NCI-H146 (cell line): ENCODE measurements at regions not wholly inside any gene's neighbourhood (a gene's known extent, or its start where the extent isn't known, plus 50 kb on each side); places are given as distances from the start of the nearest gene placed in this dataset.
A peak's percentile ranks its signal among the peaks of the same experiment; 100 is the strongest.
"Not testable (repeated sequence)": the region's sequence is repeated elsewhere in the genome, so short reads cannot be mapped to it uniquely, and the experiment has no call there.

Experiments
- DNase-seq: peaks from one replicate; lab custom pipeline; 2025; lab: John Stamatoyannopoulos, UW

- no peak for DNase-seq
Observed at GRCh38 chr9:135275571-135276289, 188.3 kb downstream of the OLFM1 start.

DNA sequence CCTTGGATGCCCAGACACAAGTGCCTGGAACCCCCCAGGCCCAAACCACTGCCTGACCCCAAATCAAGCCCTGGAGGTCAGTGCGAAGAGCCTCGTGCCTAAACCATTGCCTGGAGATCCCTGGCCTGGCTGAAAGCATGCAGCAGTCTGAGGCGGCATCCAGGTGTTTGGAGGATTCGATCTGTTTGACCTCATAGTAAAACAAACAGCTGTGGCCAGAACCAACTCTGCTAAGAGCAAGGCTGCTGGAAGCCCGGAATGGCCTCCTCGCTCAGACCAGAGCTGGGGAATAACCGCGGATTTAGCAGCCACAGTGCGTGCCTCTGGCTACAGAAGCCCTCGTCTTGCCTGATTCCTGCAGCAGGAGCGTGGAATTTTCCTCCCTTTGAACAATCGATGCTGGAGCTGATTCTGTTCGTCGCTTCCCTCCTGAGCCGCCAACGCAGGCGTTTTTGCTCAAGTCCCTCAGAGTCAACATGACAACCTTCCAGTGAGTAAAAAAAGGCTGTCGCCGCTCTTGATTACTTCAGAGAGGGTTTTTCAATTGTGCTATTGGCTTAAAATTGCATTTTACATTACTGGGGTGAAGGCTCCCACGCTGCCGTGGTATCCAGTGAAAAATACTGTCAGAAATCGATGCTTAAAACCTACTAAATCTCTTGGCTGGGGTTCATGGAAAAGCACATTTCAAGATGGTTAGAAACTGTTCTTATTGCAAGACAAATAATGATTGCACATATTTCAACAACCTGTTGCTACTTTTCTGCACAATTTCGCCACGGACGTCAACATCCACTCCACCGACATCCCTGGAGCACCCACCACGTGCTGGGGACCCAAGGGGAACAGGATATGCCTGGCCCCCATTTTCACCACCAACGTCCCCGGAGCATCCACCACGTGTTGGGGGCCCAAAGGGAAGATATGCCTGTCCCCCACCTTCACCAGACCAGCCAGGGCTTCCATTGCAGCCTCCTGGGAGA lies 190.0 kb downstream of the OLFM1 start:
- no peak for DNase-seq

DNA sequence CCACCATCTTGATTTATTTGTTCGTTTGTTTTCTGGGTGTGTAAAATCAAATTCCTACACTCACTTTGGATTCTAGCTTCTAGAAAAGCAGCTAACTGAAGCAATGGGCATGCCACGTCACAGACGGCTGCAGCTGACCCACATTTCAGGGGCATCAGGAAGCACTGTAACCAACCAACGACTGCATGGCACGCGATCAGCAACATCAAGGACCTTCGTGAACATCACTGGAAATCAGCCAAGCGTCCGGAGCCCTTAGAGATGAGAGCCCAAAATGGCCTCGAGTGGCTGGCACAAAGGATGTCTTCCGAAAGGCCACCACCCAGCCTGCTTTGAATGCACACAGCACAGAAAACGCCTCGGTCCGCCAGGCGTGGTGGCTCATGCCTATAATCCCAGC lies 191.1 kb downstream of the OLFM1 start:
- DNase-seq, result no peak

GRCh38 chr9:135279385-135279784 lies 191.9 kb downstream of the OLFM1 start:
- no peak for DNase-seq

DNA sequence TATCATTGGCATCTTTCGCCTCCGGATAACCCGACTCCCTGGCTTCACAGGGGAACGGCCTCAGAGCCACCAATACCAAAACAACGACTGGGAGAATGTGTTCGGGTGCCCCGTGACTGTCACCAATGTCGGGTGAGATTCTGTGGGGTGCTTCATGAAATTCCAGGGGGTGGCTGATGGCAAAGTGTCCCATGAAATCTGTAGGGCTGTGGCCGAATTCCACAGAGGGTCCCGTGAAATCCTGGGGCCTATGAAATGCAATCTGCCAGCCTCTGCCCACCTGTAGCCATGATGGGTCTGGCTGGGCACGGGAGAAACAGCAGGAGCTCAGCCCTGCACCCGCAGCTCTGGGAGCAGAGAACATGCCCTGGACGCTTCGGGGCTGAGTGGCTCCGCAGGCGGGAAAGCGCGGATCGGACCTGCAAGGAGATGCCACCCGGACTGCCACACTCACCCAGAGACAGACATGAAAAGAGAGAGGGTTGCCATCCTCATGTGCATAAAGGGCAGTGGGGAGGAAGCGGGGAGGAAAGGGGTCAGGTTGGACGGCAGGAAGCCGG lies 192.4 kb downstream of the OLFM1 start:
- DNase-seq, result no peak

GRCh38 chr9:135280666-135281065 lies 193.2 kb downstream of the OLFM1 start:
- no peak for DNase-seq

- no peak for DNase-seq
Observed at GRCh38 chr9:135281151-135281550, 193.7 kb downstream of the OLFM1 start.

GRCh38 chr9:135281791-135282737 lies 194.6 kb downstream of the OLFM1 start:
- DNase-seq, result peak; percentile 39

DNA sequence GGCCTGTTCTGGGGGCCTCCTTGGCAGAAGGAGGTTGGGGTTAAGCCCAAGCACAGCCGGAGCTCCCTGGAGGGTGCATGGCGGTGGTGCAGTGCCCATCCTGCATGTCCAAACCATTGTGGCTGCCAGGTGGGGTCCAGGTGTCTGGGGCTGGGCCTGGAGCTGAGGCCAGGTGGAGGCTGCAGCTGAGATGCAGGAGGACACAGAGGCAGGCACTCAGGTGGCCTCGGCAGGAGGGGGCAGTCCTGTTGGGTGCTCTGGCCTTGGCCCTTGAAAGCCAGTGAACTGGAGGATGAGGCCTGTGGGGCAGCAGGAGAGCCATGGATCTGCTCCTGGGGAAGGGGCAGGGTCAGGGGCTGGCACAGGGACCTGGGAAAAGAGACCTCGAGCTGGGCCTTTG lies 195.3 kb downstream of the OLFM1 start:
- no peak for DNase-seq

GRCh38 chr9:135283671-135284070 lies 195.9 kb upstream of the PPP1R26 start:
- no peak for DNase-seq

- DNase-seq, result no peak
Observed at GRCh38 chr9:135284386-135285134, 195.0 kb upstream of the PPP1R26 start.

- not testable (repeated sequence) for DNase-seq
Observed at GRCh38 chr9:135286187-135286925, 193.2 kb upstream of the PPP1R26 start.

GRCh38 chr9:135286961-135287360 lies 192.6 kb upstream of the PPP1R26 start:
- no peak for DNase-seq

DNA sequence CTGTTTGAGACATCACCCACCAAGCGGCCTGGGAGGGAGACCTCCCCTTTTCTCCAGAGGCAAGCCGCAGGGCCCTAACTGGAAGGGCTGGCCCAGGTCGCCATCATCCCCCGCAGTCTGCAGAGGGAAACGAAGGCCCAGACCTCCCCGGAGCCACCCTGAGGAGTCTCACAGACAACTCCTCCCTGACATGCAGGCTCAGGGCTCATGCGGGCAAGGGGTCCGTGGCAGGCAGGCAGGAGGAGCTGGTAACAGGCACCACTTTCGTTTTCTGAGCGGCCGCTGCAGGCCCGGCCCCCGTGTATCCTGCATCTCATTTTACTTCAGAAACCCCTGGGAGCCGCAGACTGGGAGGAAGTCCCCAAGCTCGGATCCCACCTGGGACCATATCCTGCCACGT lies 192.0 kb upstream of the PPP1R26 start:
- DNase-seq, result no peak

DNA sequence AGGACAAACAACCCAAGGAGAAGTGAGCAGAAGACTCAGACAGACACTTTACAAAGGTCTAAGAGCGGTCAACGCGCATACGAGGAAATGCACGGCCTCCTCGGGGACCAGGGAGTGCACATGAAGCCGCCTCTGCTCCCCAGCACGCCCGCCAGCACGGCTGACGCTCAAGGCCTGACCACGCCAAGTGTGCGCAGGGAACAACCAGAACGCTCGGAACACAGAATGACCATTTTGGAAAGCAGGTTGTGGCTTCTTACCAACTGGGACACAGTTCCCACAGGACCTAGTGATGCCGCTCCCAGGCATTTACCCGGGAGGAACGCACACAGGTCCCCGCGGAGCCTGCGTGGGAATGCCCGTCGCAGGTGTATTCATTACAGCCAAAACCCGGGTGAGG lies 191.5 kb upstream of the PPP1R26 start:
- no peak for DNase-seq

- no peak for DNase-seq
Observed at GRCh38 chr9:135289081-135289491, 190.5 kb upstream of the PPP1R26 start.

GRCh38 chr9:135290086-135290485 lies 189.5 kb upstream of the PPP1R26 start:
- no peak for DNase-seq

DNA sequence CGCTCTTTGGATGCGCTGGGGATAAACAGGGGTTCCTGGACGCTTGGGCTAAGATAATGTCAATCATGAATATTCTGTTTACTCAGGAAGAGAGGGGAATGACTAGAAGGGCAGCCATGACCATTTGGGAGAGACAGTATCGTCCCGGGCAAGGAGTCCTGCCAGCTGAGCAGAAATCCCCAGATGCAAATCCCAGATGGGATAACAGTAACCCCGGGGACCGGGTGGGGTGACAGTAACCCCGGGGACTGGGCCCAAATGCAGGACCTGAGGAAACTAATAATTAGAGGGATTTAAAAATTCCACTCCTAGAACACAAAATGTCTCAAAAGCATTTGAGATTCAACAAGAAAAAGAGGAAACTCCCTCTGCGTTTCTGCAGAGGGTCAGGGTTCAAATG lies 189.0 kb upstream of the PPP1R26 start:
- DNase-seq, result no peak

DNA sequence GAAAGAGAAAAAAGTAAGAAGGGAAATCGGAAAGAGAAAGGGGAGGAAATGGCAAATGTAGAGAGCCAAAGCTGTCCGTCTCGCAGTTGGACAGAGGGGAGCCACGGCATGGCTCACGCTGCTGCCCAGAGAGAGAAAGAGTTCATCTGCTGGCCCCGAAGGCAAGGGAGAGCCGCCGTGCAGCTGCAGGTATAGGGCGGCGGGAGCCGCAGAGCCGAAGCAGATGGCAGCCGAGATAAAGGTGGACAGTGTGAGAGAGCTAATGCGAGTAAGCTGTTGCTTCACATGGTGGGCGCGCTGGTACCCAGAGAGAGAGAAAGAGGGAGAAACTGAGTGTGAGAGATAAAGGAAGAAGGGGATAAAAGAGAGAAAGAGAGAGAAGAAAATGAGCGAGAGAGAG lies 188.4 kb upstream of the PPP1R26 start:
- DNase-seq, result no peak

DNA sequence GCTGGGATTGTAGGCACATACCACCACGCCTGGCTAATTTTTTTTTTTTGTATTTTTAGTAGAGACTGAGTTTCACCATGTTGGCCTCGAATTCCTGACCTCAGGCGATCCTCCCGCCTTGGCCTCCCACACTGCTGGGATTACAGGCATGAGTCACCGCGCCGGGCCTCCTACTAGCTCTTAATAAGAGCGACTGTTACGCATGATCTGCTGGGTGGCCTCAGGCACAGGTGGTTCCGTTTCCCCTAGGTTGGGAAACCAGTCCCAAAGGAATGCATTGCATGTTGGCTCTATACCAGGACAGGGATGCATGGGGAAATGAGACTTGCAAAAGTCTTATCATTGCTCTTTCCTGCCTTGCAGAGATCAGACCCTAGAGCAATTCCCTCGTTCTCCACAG lies 184.7 kb upstream of the PPP1R26 start:
- DNase-seq, result no peak
